ENCODE measurements at regions not wholly inside any gene's neighbourhood (a gene's known extent, or its start where the extent isn't known, plus 50 kb on each side); places are given as distances from the start of the nearest gene placed in this dataset.

- TF ChIP-seq, protein P1, sequence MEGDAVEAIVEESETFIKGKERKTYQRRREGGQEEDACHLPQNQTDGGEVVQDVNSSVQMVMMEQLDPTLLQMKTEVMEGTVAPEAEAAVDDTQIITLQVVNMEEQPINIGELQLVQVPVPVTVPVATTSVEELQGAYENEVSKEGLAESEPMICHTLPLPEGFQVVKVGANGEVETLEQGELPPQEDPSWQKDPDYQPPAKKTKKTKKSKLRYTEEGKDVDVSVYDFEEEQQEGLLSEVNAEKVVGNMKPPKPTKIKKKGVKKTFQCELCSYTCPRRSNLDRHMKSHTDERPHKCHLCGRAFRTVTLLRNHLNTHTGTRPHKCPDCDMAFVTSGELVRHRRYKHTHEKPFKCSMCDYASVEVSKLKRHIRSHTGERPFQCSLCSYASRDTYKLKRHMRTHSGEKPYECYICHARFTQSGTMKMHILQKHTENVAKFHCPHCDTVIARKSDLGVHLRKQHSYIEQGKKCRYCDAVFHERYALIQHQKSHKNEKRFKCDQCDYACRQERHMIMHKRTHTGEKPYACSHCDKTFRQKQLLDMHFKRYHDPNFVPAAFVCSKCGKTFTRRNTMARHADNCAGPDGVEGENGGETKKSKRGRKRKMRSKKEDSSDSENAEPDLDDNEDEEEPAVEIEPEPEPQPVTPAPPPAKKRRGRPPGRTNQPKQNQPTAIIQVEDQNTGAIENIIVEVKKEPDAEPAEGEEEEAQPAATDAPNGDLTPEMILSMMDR (IDR thresholded peaks at IDR 0.05): no peak
- TF ChIP-seq ZFX (IDR thresholded peaks at IDR 0.05; ENCODE audit: borderline replicate concordance): no peak
These were observed 1186.9 kb downstream of the DSC3 start for GRCh38 chr18:29855637-29856036.
